ENCODE measurements at regions not wholly inside any gene's neighbourhood (a gene's known extent, or its start where the extent isn't known, plus 50 kb on each side); places are given as distances from the start of the nearest gene placed in this dataset.

- H3K36me3 ChIP-seq (ENCODE audit: control insufficient read depth in 2 of 2, extremely low read depth in 1 of 2, insufficient read depth in 2 of 2, low read length in 2 of 2): no peaks in the 10 kb centered on the region
- ChIA-PET POLR2A (no interaction called here), CTCF (no interaction called here)
- no peaks in the 10 kb centered on the region for H3K4me1 ChIP-seq (ENCODE audit: control insufficient read depth, extremely low read depth, insufficient read depth, low read length)
- intact Hi-C loops (cut with micrococcal nuclease) (no loop called here), dilution Hi-C loops (cut with MboI; ENCODE audit: extremely low pct_ligation_motif_present, low sequenced_read_pairs) (no loop called here)
- no peak overlapping the region for H3K9ac ChIP-seq (replicated peaks; ENCODE audit: extremely low read depth, insufficient read depth, low read length)
- H3K27me3 ChIP-seq (ENCODE audit: control insufficient read depth in 2 of 2, insufficient read depth in 2 of 2, low read length in 2 of 2): no peaks in the 10 kb centered on the region
- no peak for DNase-seq (ENCODE audit: low read depth, low spot score)
- no peak overlapping the region for H3K27ac ChIP-seq (ENCODE audit: insufficient read depth, low read depth, low read length)
- H2AFZ ChIP-seq (ENCODE audit: low read depth, low read length): no peak overlapping the region
- H4K20me1 ChIP-seq (replicated peaks; ENCODE audit: control insufficient read depth, extremely low read depth, insufficient read depth, low read length): no peaks in the 10 kb centered on the region
- no peak overlapping the region for H3K4me3 ChIP-seq (replicated peaks in 1 of 3; ENCODE audit: insufficient read depth in 1 of 3, low read depth in 1 of 3, low read length in 3 of 3)
- peaks cover 2% of the 10 kb centered on the region for H3K9me3 ChIP-seq (replicated peaks; ENCODE audit: control insufficient read depth, insufficient read depth, low read length)
- no peaks in the 10 kb centered on the region for H3K79me2 ChIP-seq (ENCODE audit: control insufficient read depth, insufficient read depth, low read length)
- no peak for FAIRE-seq
- H3K9me1 ChIP-seq (replicated peaks; ENCODE audit: control insufficient read depth, extremely low read depth, insufficient read depth, low read length): no peaks in the 10 kb centered on the region
- no peak overlapping the region for H3K4me2 ChIP-seq (ENCODE audit: insufficient read depth, low read length)
- TF ChIP-seq MAX (IDR thresholded peaks at IDR 0.05; ENCODE audit: insufficient read depth, insufficient read length): no peak
- no peak for TF ChIP-seq GATA2 (IDR thresholded peaks at IDR 0.05; ENCODE audit: insufficient read depth, insufficient read length, low read depth, low read length)
- TF ChIP-seq JUN (IDR thresholded peaks at IDR 0.05; ENCODE audit: borderline replicate concordance, insufficient read depth, insufficient read length, low read depth): no peak
- TF ChIP-seq POLR2A (IDR thresholded peaks at IDR 0.05; ENCODE audit: low read depth, low read length): no peak
- TF ChIP-seq FOS (IDR thresholded peaks at IDR 0.05; ENCODE audit: borderline replicate concordance, insufficient read depth, low read length): no peak
- no peak for TF ChIP-seq CTCF (IDR thresholded peaks at IDR 0.05; ENCODE audit: extremely low read depth in 1 of 2, insufficient read depth in 1 of 2, low read depth in 1 of 2, low read length in 2 of 2)
- TF ChIP-seq POLR2AphosphoS5 (IDR thresholded peaks at IDR 0.05; ENCODE audit: insufficient read depth, low read depth, low read length): no peak
- TF ChIP-seq MYC (IDR thresholded peaks at IDR 0.05; ENCODE audit: low read depth, low read length): no peak
- TF ChIP-seq EZH2 (IDR thresholded peaks at IDR 0.05; ENCODE audit: borderline replicate concordance, low read depth, low read length, severe bottlenecking): no peak
- BruUV-seq (replicated peaks): no TSS peak
Measured at GRCh38 chr7:54129035-54129434, 413.1 kb upstream of the VSTM2A start.

Data from endothelial cell of umbilical vein (primary cell).